Vagina (tissue), 2 donors: ENCODE measurements at regions not wholly inside any gene's neighbourhood (a gene's known extent, or its start where the extent isn't known, plus 50 kb on each side); places are given as distances from the start of the nearest gene placed in this dataset.

Experiments
- CTCF ChIP-seq, 3 experiments: fragments of 450-650 bp in 2 of 3; fragments of 200-600 bp in 1 of 3; sonication (generic) in 1 of 3; IDR thresholded peaks; one replicate each; pipeline ENCODE4 v1.5.1; 2017 to 2019; ENCODE audit warnings: antibody characterized with exemption in 3 of 3, mild to moderate bottlenecking in 2 of 3, moderate library complexity in 2 of 3
- POLR2A ChIP-seq, 2 donors: fragments of 450-650 bp; IDR thresholded peaks; one replicate each; pipeline ENCODE4 v1.6.1; 2017; ENCODE audit warnings: antibody characterized with exemption in 2 of 2, mild to moderate bottlenecking in 2 of 2, moderate library complexity in 2 of 2
- POLR2AphosphoS5 ChIP-seq, 2 donors: sonication (generic); formaldehyde crosslinking; IDR thresholded peaks; one replicate each; pipeline ENCODE4 v1.9.0; 2017; ENCODE audit warnings: antibody characterized with exemption in 2 of 2, mild to moderate bottlenecking in 2 of 2, low read depth in 1 of 2; ENCODE audit not compliant: insufficient read depth in 1 of 2

DNA sequence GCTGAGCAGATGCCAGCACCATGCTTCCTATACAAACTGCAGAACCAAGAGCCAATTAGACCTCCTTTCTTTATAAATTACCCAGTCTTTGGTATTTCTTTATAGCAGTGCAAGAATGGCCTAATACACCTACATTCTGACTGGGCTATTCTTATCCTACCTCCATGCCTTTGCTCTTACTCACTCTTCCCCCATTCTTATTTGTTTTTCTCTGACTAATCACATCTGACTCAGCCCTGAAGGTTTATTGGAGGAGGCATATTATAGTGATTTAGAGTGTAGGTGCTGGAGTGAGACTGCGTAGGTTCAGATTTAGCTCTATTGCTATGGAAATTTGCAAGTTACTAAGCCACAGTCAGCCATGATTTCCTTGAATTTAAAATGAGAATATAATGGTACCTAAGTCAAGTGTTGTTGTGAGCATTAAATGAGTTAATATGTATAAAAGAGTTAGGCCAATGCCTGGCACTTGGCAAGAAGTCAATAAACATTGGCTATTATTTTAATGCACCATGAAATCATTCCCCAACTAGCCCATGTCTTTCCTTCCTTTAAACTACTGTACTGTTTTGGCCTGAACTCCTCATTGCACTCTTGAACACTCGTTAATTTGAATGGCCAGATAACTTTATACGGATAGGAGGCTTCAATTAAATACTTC lies 531.2 kb upstream of the ZNF608 start:
- TF ChIP-seq CTCF (IDR thresholded peaks at IDR 0.05) (no peak), POLR2A (IDR thresholded peaks at IDR 0.05) (no peak), POLR2AphosphoS5 (IDR thresholded peaks at IDR 0.05; ENCODE audit: insufficient read depth in 1 of 2, low read depth in 1 of 2) (peak in 1 of 2 donors; percentile 17)
